HCT116 (cell line): ENCODE measurements at regions not wholly inside any gene's neighbourhood (a gene's known extent, or its start where the extent isn't known, plus 50 kb on each side); places are given as distances from the start of the nearest gene placed in this dataset.

Experiments used
- ATAC-seq: fragments of 200-7000 bp; cut with Tn5 transposase; 2 replicates; pipeline ENCODE4 v1.9.1; 2020; ENCODE audit warnings: mild to moderate bottlenecking, moderate library complexity
- BruUV-seq: library from RNA; stranded (reverse); fragments of 400-500 nt; replicated peaks from 2 replicates; lab custom pipeline; 2021; lab: Mats Ljungman, UMichigan
- CTCF ChIA-PET: fragments of 300-600 bp; sonication (Branson Sonifier 250); formaldehyde crosslinking; loops from one replicate; lab custom pipeline; 2021; ENCODE audit warnings: antibody characterized with exemption; lab: Charles Lee
- POLR2A ChIA-PET: fragments of 300-600, 350-600 bp; sonication (Branson Sonifier 250); formaldehyde crosslinking; loops from one replicate; lab custom pipeline; 2021; ENCODE audit warnings: antibody characterized with exemption; lab: Charles Lee
- RAD21 ChIA-PET, 2 experiments: fragments of 300-600 bp; sonication (Branson Sonifier 250); formaldehyde crosslinking; loops; one replicate each; lab custom pipeline; 2023; ENCODE audit warnings: low total read pairs in 2 of 2; ENCODE audit not compliant: uncharacterized antibody in 2 of 2, unreplicated experiment in 2 of 2, low non-redundant PET in 1 of 2; lab: Charles Lee
- DNase-seq: peaks from one replicate; pipeline ENCODE4 v3.0.0-alpha.2; 2010; ENCODE audit warnings: low read depth, low spot score
- H2AFZ ChIP-seq: fragments of 200-600 bp; shearing (Covaris generic), sonication (generic); 2 replicates; pipeline ENCODE4 v1.6.1; 2017; ENCODE audit warnings: low read depth, mixed run types, mixed read lengths, antibody characterized with exemption, low read length; ENCODE audit not compliant: poor library complexity, severe bottlenecking
- H3K27ac ChIP-seq: 2 replicates; pipeline ENCODE4 v1.5.1; 2012; ENCODE audit warnings: low read depth, low read length
- H3K27me3 ChIP-seq: fragments of 200-600 bp; sonication (generic); 2 replicates; pipeline ENCODE4 v1.6.1; 2016; ENCODE audit warnings: mixed run types, low read length, mixed read lengths; ENCODE audit not compliant: insufficient read depth
- H3K36me3 ChIP-seq, 2 experiments: fragments of 200-500 bp in 1 of 2; fragments of 200-600 bp in 1 of 2; sonication (Bioruptor generic) in 1 of 2; sonication (generic) in 1 of 2; 2 replicates each; pipeline versions ENCODE4 v1.5.1 to v1.6.1; 2014 to 2016; ENCODE audit warnings: low read length in 2 of 2, inconsistent platforms in 1 of 2, mixed read lengths in 1 of 2, mixed run types in 1 of 2; ENCODE audit not compliant: insufficient read depth in 2 of 2, control insufficient read depth in 1 of 2
- H3K4me1 ChIP-seq, 2 experiments: fragments of 200-600 bp in 1 of 2; sonication (generic) in 1 of 2; 2 replicates each; pipeline versions ENCODE4 v1.5.1 to v1.6.1; 2012 to 2017; ENCODE audit warnings: low read length in 2 of 2, inconsistent platforms in 1 of 2, mild to moderate bottlenecking in 1 of 2, mixed read lengths in 1 of 2, mixed run types in 1 of 2, moderate library complexity in 1 of 2; ENCODE audit not compliant: insufficient read depth in 2 of 2, control insufficient read depth in 1 of 2
- H3K4me2 ChIP-seq: fragments of 200-600 bp; sonication (generic); 2 replicates; pipeline ENCODE4 v1.6.1; 2017; ENCODE audit warnings: mixed run types, low read length, mixed read lengths
- H3K4me3 ChIP-seq, 2 experiments: fragments of 200-600 bp in 1 of 2; sonication (generic) in 1 of 2; replicated peaks in 1 of 2; 2 replicates each; pipeline ENCODE4 v1.5.1; 2011 to 2016; ENCODE audit warnings: low read length in 2 of 2, control low read depth in 1 of 2, low read depth in 1 of 2, mild to moderate bottlenecking in 1 of 2, mixed read lengths in 1 of 2, mixed run types in 1 of 2
- H3K79me2 ChIP-seq: fragments of 200-600 bp; sonication (generic); 2 replicates; pipeline ENCODE4 v1.6.1; 2017; ENCODE audit warnings: mild to moderate bottlenecking, mixed run types, low read length, moderate library complexity, mixed read lengths; ENCODE audit not compliant: insufficient read depth
- H3K9ac ChIP-seq: fragments of 200-600 bp; sonication (generic); 2 replicates; pipeline ENCODE4 v1.6.1; 2016; ENCODE audit warnings: low read length, mixed read lengths
- H3K9me2 ChIP-seq: fragments of 200-600 bp; sonication (generic), shearing (Covaris generic); 2 replicates; pipeline ENCODE4 v1.6.1; 2017; ENCODE audit warnings: mixed run types, mild to moderate bottlenecking, moderate library complexity; ENCODE audit not compliant: insufficient read depth
- H3K9me3 ChIP-seq, 2 experiments: fragments of 200-500 bp in 1 of 2; fragments of 200-600 bp in 1 of 2; sonication (Bioruptor generic) in 1 of 2; sonication (generic) in 1 of 2; 2 replicates each; pipeline ENCODE4 v1.6.1; 2014 to 2017; ENCODE audit warnings: low read length in 2 of 2, mixed read lengths in 2 of 2, inconsistent platforms in 1 of 2, low read depth in 1 of 2, mild to moderate bottlenecking in 1 of 2, mixed run types in 1 of 2, moderate library complexity in 1 of 2; ENCODE audit not compliant: control insufficient read depth in 1 of 2, insufficient read depth in 1 of 2
- H4K20me1 ChIP-seq: fragments of 200-600 bp; sonication (generic), shearing (Covaris generic); 2 replicates; pipeline ENCODE4 v1.6.1; 2017; ENCODE audit warnings: mixed run types, mild to moderate bottlenecking, moderate library complexity; ENCODE audit not compliant: insufficient read depth
- CBX3 ChIP-seq: IDR thresholded peaks from 2 replicates; pipeline ENCODE4 v1.6.1; 2012; ENCODE audit warnings: low read depth
- CEBPB ChIP-seq: IDR thresholded peaks from 2 replicates; pipeline ENCODE4 v1.6.1; 2012; ENCODE audit warnings: low read depth
- EGR1 ChIP-seq: IDR thresholded peaks from 2 replicates; pipeline ENCODE4 v1.6.1; 2012; ENCODE audit warnings: low read depth
- POLR2AphosphoS5 ChIP-seq: IDR thresholded peaks from 2 replicates; pipeline ENCODE4 v1.6.1; 2011; ENCODE audit warnings: mild to moderate bottlenecking, low read depth, low read length, moderate library complexity
- REST ChIP-seq: IDR thresholded peaks from 2 replicates; pipeline ENCODE4 v1.6.1; 2012; ENCODE audit warnings: low read depth
- SIN3A ChIP-seq: IDR thresholded peaks from 2 replicates; pipeline ENCODE4 v1.6.1; 2012; ENCODE audit warnings: low read depth
- ZBTB33 ChIP-seq: IDR thresholded peaks from 2 replicates; pipeline ENCODE4 v1.6.1; 2011; ENCODE audit warnings: mild to moderate bottlenecking, low read length, moderate library complexity; ENCODE audit not compliant: insufficient replicate concordance; ENCODE audit errors: extremely low read depth
- intact Hi-C: fragments of 100-400 bp; cut with micrococcal nuclease; formaldehyde crosslinking; loops from 2 replicates; pipeline ENCODE4 v1.10.0; 2022
- TF ChIP-seq, protein P1 (sequence below): IDR thresholded peaks from 2 replicates; pipeline ENCODE4 v1.6.1; 2012

- no peaks in the 10 kb centered on the region; the same call in 1 of the 2 replicates for H3K27me3 ChIP-seq
- TF ChIP-seq CBX3 (no peak), POLR2AphosphoS5 (no peak), REST (no peak), CEBPB (no peak)
- TF ChIP-seq, protein P1, sequence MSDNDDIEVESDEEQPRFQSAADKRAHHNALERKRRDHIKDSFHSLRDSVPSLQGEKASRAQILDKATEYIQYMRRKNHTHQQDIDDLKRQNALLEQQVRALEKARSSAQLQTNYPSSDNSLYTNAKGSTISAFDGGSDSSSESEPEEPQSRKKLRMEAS = no peak
- H3K27ac ChIP-seq = no peak overlapping the region
- BruUV-seq = no TSS peak
- H3K9ac ChIP-seq = no peak overlapping the region
- CTCF ChIA-PET = interaction anchor here (1.5 kb wide), 1 partner anchor 24 kb away, joined by 4 read pairs; no protein-coding TSS in a partner anchor
- intact Hi-C loops = no loop called here
- ATAC-seq (no peak), DNase-seq (no peak)
- POLR2A ChIA-PET = no interaction called here
- H3K79me2 ChIP-seq = no peaks in the 10 kb centered on the region
- H3K4me2 ChIP-seq = no peak overlapping the region
- H3K4me1 ChIP-seq = no peaks in the 10 kb centered on the region
- H2AFZ ChIP-seq = no peak overlapping the region
- RAD21 ChIA-PET = no interaction called here
- no peak overlapping the region for H3K4me3 ChIP-seq
- no peaks in the 10 kb centered on the region for H4K20me1 ChIP-seq
- no peaks in the 10 kb centered on the region for H3K9me3 ChIP-seq
- H3K9me2 ChIP-seq = no peaks in the 10 kb centered on the region
- no peaks in the 10 kb centered on the region for H3K36me3 ChIP-seq
Observed at GRCh38 chr15:29593111-29593510, 229.2 kb downstream of the TJP1 start.

DNA sequence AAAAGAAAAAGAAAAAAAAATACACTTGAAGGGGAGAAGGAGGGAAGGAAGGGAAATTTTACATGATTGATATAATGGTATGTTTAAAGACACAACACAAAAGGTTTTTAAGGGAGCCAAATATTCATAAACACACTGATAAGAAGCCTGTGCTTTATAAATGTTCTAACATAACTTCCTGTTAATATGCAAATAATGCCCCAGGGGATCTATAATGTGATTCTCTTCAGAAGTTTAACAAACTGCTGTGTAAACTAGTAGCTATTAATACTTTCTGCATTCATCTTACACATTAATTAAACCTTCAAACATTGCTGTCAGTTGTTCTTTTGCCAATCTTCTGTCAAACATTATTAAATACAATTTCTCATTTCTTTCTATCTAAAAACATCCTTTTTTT lies 231.6 kb downstream of the TJP1 start:
- H3K27me3 ChIP-seq = no peaks in the 10 kb centered on the region; the same call in 1 of the 2 replicates
- no peaks in the 10 kb centered on the region for H3K36me3 ChIP-seq
- H3K9me3 ChIP-seq = no peaks in the 10 kb centered on the region
- H3K4me3 ChIP-seq = no peak overlapping the region
- no peak for TF ChIP-seq CBX3
- TF ChIP-seq, protein P1 = no peak
- no peak for TF ChIP-seq ZBTB33
- TF ChIP-seq SIN3A = no peak
- no peak for TF ChIP-seq EGR1
- RAD21 ChIA-PET = no interaction called here
- H4K20me1 ChIP-seq = no peaks in the 10 kb centered on the region
- no peaks in the 10 kb centered on the region for H3K79me2 ChIP-seq
- intact Hi-C loops = no loop called here
- CTCF ChIA-PET = no interaction called here
- H3K27ac ChIP-seq = no peak overlapping the region
- H3K9ac ChIP-seq = no peak overlapping the region
- no TSS peak for BruUV-seq
- POLR2A ChIA-PET = no interaction called here
- no peaks in the 10 kb centered on the region for H3K4me1 ChIP-seq
- H3K4me2 ChIP-seq = no peak overlapping the region
- DNase-seq = no peak
- no peak for ATAC-seq
- H2AFZ ChIP-seq = no peak overlapping the region
- no peaks in the 10 kb centered on the region for H3K9me2 ChIP-seq
